ENCODE measurements at regions not wholly inside any gene's neighbourhood (a gene's known extent, or its start where the extent isn't known, plus 50 kb on each side); places are given as distances from the start of the nearest gene placed in this dataset.
"Not testable (repeated sequence)": the region's sequence is repeated elsewhere in the genome, so short reads cannot be mapped to it uniquely, and the experiment has no call there.

DNA sequence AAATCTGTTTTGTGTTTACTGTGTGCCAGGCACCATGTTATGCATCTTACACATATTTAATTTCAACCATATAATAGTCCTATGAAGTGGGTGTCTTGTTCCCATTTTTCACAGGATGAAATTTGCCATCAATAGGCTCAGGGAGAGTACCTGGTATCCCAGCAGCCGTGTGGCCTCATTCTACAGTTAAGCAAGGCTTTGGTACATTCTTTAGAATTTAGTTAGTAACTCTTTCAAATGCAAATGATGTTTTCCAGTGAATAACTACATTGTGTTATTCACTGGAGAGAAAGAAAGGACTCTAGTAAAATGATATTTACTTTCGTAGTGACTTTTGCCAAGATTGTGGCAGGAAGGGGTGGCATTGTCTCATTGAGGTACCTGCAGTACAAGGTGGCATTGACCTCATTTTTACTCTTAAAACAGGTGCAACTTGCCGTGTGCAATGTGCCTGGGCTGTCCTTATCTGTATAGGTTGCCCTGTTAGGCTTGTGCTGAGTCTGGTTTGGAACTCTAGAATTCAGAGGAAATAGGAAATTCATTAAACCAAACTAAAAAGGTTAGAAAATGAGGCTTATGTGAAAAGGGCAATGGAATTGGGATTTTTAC lies 117.4 kb upstream of the NBPF8 start:
- TF ChIP-seq, protein P1, sequence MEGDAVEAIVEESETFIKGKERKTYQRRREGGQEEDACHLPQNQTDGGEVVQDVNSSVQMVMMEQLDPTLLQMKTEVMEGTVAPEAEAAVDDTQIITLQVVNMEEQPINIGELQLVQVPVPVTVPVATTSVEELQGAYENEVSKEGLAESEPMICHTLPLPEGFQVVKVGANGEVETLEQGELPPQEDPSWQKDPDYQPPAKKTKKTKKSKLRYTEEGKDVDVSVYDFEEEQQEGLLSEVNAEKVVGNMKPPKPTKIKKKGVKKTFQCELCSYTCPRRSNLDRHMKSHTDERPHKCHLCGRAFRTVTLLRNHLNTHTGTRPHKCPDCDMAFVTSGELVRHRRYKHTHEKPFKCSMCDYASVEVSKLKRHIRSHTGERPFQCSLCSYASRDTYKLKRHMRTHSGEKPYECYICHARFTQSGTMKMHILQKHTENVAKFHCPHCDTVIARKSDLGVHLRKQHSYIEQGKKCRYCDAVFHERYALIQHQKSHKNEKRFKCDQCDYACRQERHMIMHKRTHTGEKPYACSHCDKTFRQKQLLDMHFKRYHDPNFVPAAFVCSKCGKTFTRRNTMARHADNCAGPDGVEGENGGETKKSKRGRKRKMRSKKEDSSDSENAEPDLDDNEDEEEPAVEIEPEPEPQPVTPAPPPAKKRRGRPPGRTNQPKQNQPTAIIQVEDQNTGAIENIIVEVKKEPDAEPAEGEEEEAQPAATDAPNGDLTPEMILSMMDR (IDR thresholded peaks at IDR 0.05 in 2 of 3, conservative IDR thresholded peaks at IDR 0.05 in 1 of 3; ENCODE audit: control insufficient read depth in 2 of 3, extremely low read depth in 1 of 3, insufficient read depth in 1 of 3, low read depth in 3 of 3, low read length in 3 of 3) = not testable (repeated sequence)
- not testable (repeated sequence) for TF ChIP-seq POLR2A (IDR thresholded peaks at IDR 0.05; ENCODE audit: low read depth, low read length); SP1 (IDR thresholded peaks at IDR 0.05; ENCODE audit: low read depth, low read length); JUNB (IDR thresholded peaks at IDR 0.05); NRF1 (conservative IDR thresholded peaks at IDR 0.05; ENCODE audit: low read depth, low read length); NFYB (IDR thresholded peaks at IDR 0.05; ENCODE audit: insufficient read depth, low read depth, low read length)
